ENCODE measurements at regions not wholly inside any gene's neighbourhood (a gene's known extent, or its start where the extent isn't known, plus 50 kb on each side); places are given as distances from the start of the nearest gene placed in this dataset.
"Not testable (repeated sequence)": the region's sequence is repeated elsewhere in the genome, so short reads cannot be mapped to it uniquely, and the experiment has no call there.

- Histone ChIP-seq H3K4me2 (ENCODE audit: low read length) (no peak overlapping the region), H2AFZ (ENCODE audit: low read depth, low read length) (no peak overlapping the region), H3K9ac (ENCODE audit: low read length) (no peak overlapping the region), H3K27me3 (ENCODE audit: insufficient read depth, low read depth, low read length) (no peaks in the 10 kb centered on the region), H3K27ac (ENCODE audit: low read length) (no peak overlapping the region), H3K9me3 (ENCODE audit: low read length) (no peaks in the 10 kb centered on the region), H3F3A (ENCODE audit: insufficient read depth, low read length, poor library complexity, severe bottlenecking) (no peaks in the 10 kb centered on the region), H3K36me3 (ENCODE audit: insufficient read depth, low read length) (no peaks in the 10 kb centered on the region), H4K20me1 (ENCODE audit: insufficient read depth) (no peaks in the 10 kb centered on the region), H3K4me3 (ENCODE audit: low read length) (no peak overlapping the region), H3K79me2 (replicated peaks; ENCODE audit: insufficient read depth, low read length) (no peaks in the 10 kb centered on the region), H3K9me2 (ENCODE audit: insufficient read depth, low read length) (no peaks in the 10 kb centered on the region)
- no peak for TF ChIP-seq EZH2 (IDR thresholded peaks at IDR 0.05; ENCODE audit: borderline replicate concordance, insufficient read depth, low read length, poor library complexity, severe bottlenecking)
- no peak for TF ChIP-seq MXI1 (conservative IDR thresholded peaks at IDR 0.05; ENCODE audit: poor library complexity, severe bottlenecking)
- TF ChIP-seq POLR2AphosphoS5 (IDR thresholded peaks at IDR 0.05) = no peak
- TF ChIP-seq REST (IDR thresholded peaks at IDR 0.05; ENCODE audit: borderline replicate concordance) = no peak
- TF ChIP-seq EP300 (conservative IDR thresholded peaks at IDR 0.05; ENCODE audit: poor library complexity, severe bottlenecking) = no peak
- TF ChIP-seq CTCF (IDR thresholded peaks at IDR 0.05; ENCODE audit: poor library complexity, severe bottlenecking) = no peak
- no peak for TF ChIP-seq SMC3 (conservative IDR thresholded peaks at IDR 0.05; ENCODE audit: poor library complexity)
- TF ChIP-seq RAD21 (conservative IDR thresholded peaks at IDR 0.05) = no peak
- no peak for TF ChIP-seq TAF1 (IDR thresholded peaks at IDR 0.05; ENCODE audit: low read depth)
Measured at GRCh38 chr1:238701024-238701423, 685.3 kb upstream of the CHRM3 start.

- Histone ChIP-seq H3K27ac (ENCODE audit: low read length) (no peak overlapping the region), H2AFZ (ENCODE audit: low read depth, low read length) (no peak overlapping the region), H3K4me2 (ENCODE audit: low read length) (no peak overlapping the region), H3K36me3 (ENCODE audit: insufficient read depth, low read length) (no peaks in the 10 kb centered on the region), H3K9me2 (ENCODE audit: insufficient read depth, low read length) (no peaks in the 10 kb centered on the region), H3K4me3 (ENCODE audit: low read length) (no peak overlapping the region), H3K9ac (ENCODE audit: low read length) (no peak overlapping the region), H3K79me2 (replicated peaks; ENCODE audit: insufficient read depth, low read length) (no peaks in the 10 kb centered on the region), H3F3A (ENCODE audit: insufficient read depth, low read length, poor library complexity, severe bottlenecking) (no peaks in the 10 kb centered on the region), H4K20me1 (ENCODE audit: insufficient read depth) (no peaks in the 10 kb centered on the region), H3K27me3 (ENCODE audit: insufficient read depth, low read depth, low read length) (no peaks in the 10 kb centered on the region), H3K9me3 (ENCODE audit: low read length) (no peaks in the 10 kb centered on the region)
- TF ChIP-seq MXI1 (conservative IDR thresholded peaks at IDR 0.05; ENCODE audit: poor library complexity, severe bottlenecking) = no peak
- TF ChIP-seq EZH2 (IDR thresholded peaks at IDR 0.05; ENCODE audit: borderline replicate concordance, insufficient read depth, low read length, poor library complexity, severe bottlenecking) = no peak
- no peak for TF ChIP-seq RAD21 (conservative IDR thresholded peaks at IDR 0.05)
- TF ChIP-seq REST (IDR thresholded peaks at IDR 0.05; ENCODE audit: borderline replicate concordance) = no peak
- no peak for TF ChIP-seq CTCF (IDR thresholded peaks at IDR 0.05; ENCODE audit: poor library complexity, severe bottlenecking)
- TF ChIP-seq POLR2AphosphoS5 (IDR thresholded peaks at IDR 0.05) = no peak
- no peak for TF ChIP-seq SMC3 (conservative IDR thresholded peaks at IDR 0.05; ENCODE audit: poor library complexity)
- no peak for TF ChIP-seq TAF1 (IDR thresholded peaks at IDR 0.05; ENCODE audit: low read depth)
- TF ChIP-seq EP300 (conservative IDR thresholded peaks at IDR 0.05; ENCODE audit: poor library complexity, severe bottlenecking) = no peak
Measured at GRCh38 chr1:238690415-238690814, 696.0 kb upstream of the CHRM3 start.

DNA sequence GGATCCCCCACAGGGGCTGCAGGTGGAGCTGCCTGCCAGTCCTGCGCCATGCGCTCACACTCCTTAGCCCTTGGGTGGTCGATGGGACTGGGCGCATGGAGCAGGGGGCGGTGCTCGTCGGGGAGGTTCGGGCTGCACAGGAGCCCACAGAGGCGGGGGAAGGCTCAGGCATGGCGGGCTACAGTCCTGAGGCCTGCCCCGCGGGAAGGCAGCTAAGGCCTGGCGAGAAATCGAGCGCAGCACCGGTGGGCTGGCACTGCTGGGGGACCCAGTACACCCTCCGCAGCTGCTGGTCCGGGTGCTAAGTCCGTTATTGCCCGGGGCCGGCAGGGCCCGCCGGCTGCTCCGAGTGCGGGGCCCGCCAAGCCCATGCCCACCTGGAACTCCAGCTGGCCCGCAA, 701.8 kb upstream of the CHRM3 start:
- H3K27me3 ChIP-seq (ENCODE audit: insufficient read depth, low read depth, low read length); H3K9ac ChIP-seq (ENCODE audit: low read length); H3K9me3 ChIP-seq (ENCODE audit: low read length); H2AFZ ChIP-seq (ENCODE audit: low read depth, low read length); H3K79me2 ChIP-seq (replicated peaks; ENCODE audit: insufficient read depth, low read length); H3K36me3 ChIP-seq (ENCODE audit: insufficient read depth, low read length); H3K27ac ChIP-seq (ENCODE audit: low read length); H3K4me3 ChIP-seq (ENCODE audit: low read length); H3K4me2 ChIP-seq (ENCODE audit: low read length); H4K20me1 ChIP-seq (ENCODE audit: insufficient read depth); H3F3A ChIP-seq (ENCODE audit: insufficient read depth, low read length, poor library complexity, severe bottlenecking); H3K9me2 ChIP-seq (ENCODE audit: insufficient read depth, low read length): not testable (repeated sequence)

All from neural cell (in vitro differentiated cells).